GM12878 (cell line): ENCODE measurements at regions not wholly inside any gene's neighbourhood (a gene's known extent, or its start where the extent isn't known, plus 50 kb on each side); places are given as distances from the start of the nearest gene placed in this dataset.
A peak's percentile ranks its signal among the peaks of the same experiment; 100 is the strongest.

Experiments
- ATAC-seq: fragments of 200-7000 bp; cut with Tn5 transposase; 3 replicates; pipeline ENCODE4 v1.9.1; 2020; ENCODE audit warnings: mild to moderate bottlenecking, moderate library complexity
- BruUV-seq: library from RNA; stranded (reverse); fragments of 400-500 nt; replicated peaks from 2 replicates; lab custom pipeline; 2021; lab: Mats Ljungman, UMichigan
- CTCF ChIA-PET: fragments of 300-600 bp; sonication (Branson Sonifier 250); formaldehyde crosslinking; extraction: SDS; loops from one replicate; lab custom pipeline; 2021; ENCODE audit warnings: inconsistent platforms; lab: Yijun Ruan, JAX
- POLR2A ChIA-PET: fragments of 350-600 bp; formaldehyde crosslinking; extraction: SDS; loops from one replicate; lab custom pipeline; 2021; ENCODE audit warnings: inconsistent platforms; lab: Charles Lee
- RAD21 ChIA-PET: fragments of 300-600 bp; sonication (Branson Sonifier 250); formaldehyde crosslinking; loops from one replicate; lab custom pipeline; 2023; ENCODE audit warnings: antibody characterized with exemption; ENCODE audit not compliant: unreplicated experiment; lab: Charles Lee
- SMC1A ChIA-PET: fragments of 300-600 bp; sonication (Branson Sonifier 250); formaldehyde crosslinking; loops from one replicate; lab custom pipeline; 2023; ENCODE audit not compliant: unreplicated experiment, uncharacterized antibody; lab: Charles Lee
- DNase-seq: peaks from one replicate; pipeline ENCODE4 v3.0.0-alpha.2; 2011; ENCODE audit warnings: low read depth, low spot score
- FAIRE-seq: peaks from 3 replicates; lab custom pipeline; 2011; peaks lifted over from hg19 to GRCh38; lab: Jason Lieb, UNC
- H2AFZ ChIP-seq: 2 replicates; pipeline ENCODE4 v1.6.0; 2011; ENCODE audit warnings: low read depth, low read length, control low read depth; ENCODE audit not compliant: control insufficient read depth
- H3K27ac ChIP-seq: 2 replicates; pipeline ENCODE4 v1.5.1; 2011; ENCODE audit warnings: control low read depth; ENCODE audit not compliant: control insufficient read depth, insufficient read depth
- H3K27me3 ChIP-seq, 2 experiments: replicated peaks in 1 of 2; 2 replicates each; pipeline versions ENCODE4 v1.6.0 to v1.6.1; 2011; ENCODE audit warnings: low read length in 1 of 2; ENCODE audit not compliant: control insufficient read depth in 2 of 2, insufficient read depth in 2 of 2
- H3K36me3 ChIP-seq, 2 experiments: 2 replicates each; pipeline ENCODE4 v1.5.1; 2011; ENCODE audit warnings: low read length in 1 of 2; ENCODE audit not compliant: control insufficient read depth in 2 of 2, insufficient read depth in 2 of 2
- H3K4me1 ChIP-seq: 2 replicates; pipeline ENCODE4 v1.6.1; 2011; ENCODE audit warnings: mild to moderate bottlenecking, low read length, moderate library complexity, mixed read lengths; ENCODE audit not compliant: control insufficient read depth, insufficient read depth
- H3K4me2 ChIP-seq: 2 replicates; pipeline ENCODE4 v1.6.0; 2011; ENCODE audit warnings: control low read depth; ENCODE audit not compliant: control insufficient read depth, insufficient read depth
- H3K4me3 ChIP-seq: fragments of 200-600 bp; sonication (generic); 2 replicates; pipeline ENCODE4 v1.5.1; 2016
- H3K79me2 ChIP-seq: 2 replicates; pipeline ENCODE4 v1.6.0; 2011; ENCODE audit warnings: low read length; ENCODE audit not compliant: control insufficient read depth, insufficient read depth
- H3K9ac ChIP-seq: 2 replicates; pipeline ENCODE4 v1.8.0; 2011; ENCODE audit warnings: low read length, control low read depth, mixed read lengths; ENCODE audit not compliant: control insufficient read depth, insufficient read depth
- H3K9me3 ChIP-seq: replicated peaks from 3 replicates; pipeline ENCODE4 v1.5.1; 2011; ENCODE audit warnings: mild to moderate bottlenecking, low read length; ENCODE audit not compliant: control insufficient read depth, insufficient read depth
- H4K20me1 ChIP-seq: 2 replicates; pipeline ENCODE4 v1.6.0; 2011; ENCODE audit not compliant: control insufficient read depth, insufficient read depth
- BCL11A ChIP-seq: IDR thresholded peaks from 2 replicates; pipeline ENCODE4 v1.6.1; 2011; ENCODE audit warnings: low read depth, low read length
- CHD2 ChIP-seq: IDR thresholded peaks from 2 replicates; pipeline ENCODE4 v1.6.1; 2011; ENCODE audit warnings: low read depth, low read length, improper control_type of control experiment, borderline replicate concordance
- RB1 ChIP-seq: fragments of 450-650 bp; formaldehyde crosslinking; IDR thresholded peaks from 2 replicates; pipeline ENCODE4 v1.6.1; 2017; ENCODE audit warnings: mild to moderate bottlenecking, borderline replicate concordance
- RCOR1 ChIP-seq: conservative IDR thresholded peaks from 2 replicates; pipeline ENCODE4 v1.6.1; 2012; ENCODE audit warnings: low read depth, low read length, improper control_type of control experiment
- RUNX3 ChIP-seq: IDR thresholded peaks from 2 replicates; pipeline ENCODE4 v1.6.1; 2012; ENCODE audit warnings: low read length, inconsistent platforms
- STAT3 ChIP-seq: IDR thresholded peaks from 2 replicates; pipeline ENCODE4 v1.6.1; 2011; ENCODE audit warnings: low read depth, low read length, improper control_type of control experiment
- TAF1 ChIP-seq: IDR thresholded peaks from 2 replicates; pipeline ENCODE4 v1.6.1; 2011; ENCODE audit warnings: mild to moderate bottlenecking, low read depth, low read length, borderline replicate concordance
- TCF12 ChIP-seq: IDR thresholded peaks from 2 replicates; pipeline ENCODE4 v1.6.1; 2011; ENCODE audit warnings: low read depth, mild to moderate bottlenecking, low read length
- ZNF207 ChIP-seq: fragments of 450-650 bp; IDR thresholded peaks from 2 replicates; pipeline ENCODE4 v1.6.1; 2014; ENCODE audit warnings: antibody characterized with exemption, mild to moderate bottlenecking, borderline replicate concordance
- WGBS: methylation state at CpG from one replicate; pipeline ENCODE4 v1.1.6; 2016; ENCODE audit warnings: low lambda C conversion rate; ENCODE audit not compliant: insufficient replicate concordance, insufficient coverage; ENCODE audit errors: missing lambda C conversion rate; 5-methylcytosine and 5-hydroxymethylcytosine counted together
- in situ Hi-C: fragments of 300-500 bp; cut with MboI; formaldehyde crosslinking; loops from 9 replicates; pipeline ENCODE4 v1.14.3; 2018; ENCODE audit warnings: mixed read lengths
- intact Hi-C: fragments of 100-400 bp; cut with micrococcal nuclease; formaldehyde crosslinking; loops from one replicate; pipeline ENCODE4 v1.14.2; 2022; ENCODE audit not compliant: unreplicated experiment
- TF ChIP-seq, protein P1 (sequence below): fragments of 450-650 bp; IDR thresholded peaks from 2 replicates; pipeline ENCODE4 v1.6.1; 2017; ENCODE audit warnings: borderline replicate concordance
- TF ChIP-seq, protein P2 (sequence below): fragments of 450-650 bp; IDR thresholded peaks from 2 replicates; pipeline ENCODE4 v1.6.1; 2017; ENCODE audit warnings: mild to moderate bottlenecking
- TF ChIP-seq, protein P3 (sequence below): fragments of 450-650 bp; IDR thresholded peaks from 2 replicates; pipeline ENCODE4 v1.6.1; 2017; ENCODE audit warnings: mild to moderate bottlenecking, moderate library complexity

DNA sequence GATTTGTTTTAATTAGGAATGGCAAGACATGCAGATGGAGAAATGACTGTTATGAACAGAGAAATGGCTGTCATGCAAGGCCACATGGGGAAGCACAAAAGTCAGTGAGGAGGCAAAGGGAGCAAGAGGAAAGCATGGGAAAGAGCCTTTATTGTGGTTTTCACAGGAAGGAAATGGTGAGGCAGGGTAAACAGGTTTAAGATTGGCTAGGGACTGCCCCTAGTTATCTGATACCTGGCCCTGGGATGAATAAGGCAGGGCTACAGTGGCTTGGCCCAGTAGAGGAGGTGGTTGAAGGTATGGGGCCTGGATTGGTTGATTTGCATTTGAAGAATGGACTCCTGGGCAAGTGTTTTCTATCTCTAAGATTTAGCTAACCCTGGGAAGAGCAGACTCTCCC, 168.7 kb upstream of the CNOT2 start:
- Histone ChIP-seq H3K79me2 (no peaks in the 10 kb centered on the region), H4K20me1 (no peaks in the 10 kb centered on the region), H3K4me1 (no peaks in the 10 kb centered on the region), H3K4me2 (no peak overlapping the region), H3K36me3 (no peaks in the 10 kb centered on the region), H3K9me3 (no peaks in the 10 kb centered on the region), H2AFZ (no peak overlapping the region), H3K27me3 (no peaks in the 10 kb centered on the region), H3K9ac (no peak overlapping the region), H3K4me3 (no peak overlapping the region), H3K27ac (no peak overlapping the region)
- ChIA-PET RAD21 (no interaction called here), SMC1A (no interaction called here), POLR2A (no interaction called here), CTCF (interaction anchor here (1.5 kb wide), 1 partner anchor 20 kb away, joined by 3 read pairs; no protein-coding TSS in a partner anchor)
- no peak for ATAC-seq
- no peak for FAIRE-seq
- BruUV-seq, result no TSS peak
- intact Hi-C loops (no loop called here), in situ Hi-C loops (no loop called here)
- TF ChIP-seq RUNX3, result 0 out of 2 replicates have a peak, but pooled peaks have one; percentile 7
- TF ChIP-seq, protein P1, sequence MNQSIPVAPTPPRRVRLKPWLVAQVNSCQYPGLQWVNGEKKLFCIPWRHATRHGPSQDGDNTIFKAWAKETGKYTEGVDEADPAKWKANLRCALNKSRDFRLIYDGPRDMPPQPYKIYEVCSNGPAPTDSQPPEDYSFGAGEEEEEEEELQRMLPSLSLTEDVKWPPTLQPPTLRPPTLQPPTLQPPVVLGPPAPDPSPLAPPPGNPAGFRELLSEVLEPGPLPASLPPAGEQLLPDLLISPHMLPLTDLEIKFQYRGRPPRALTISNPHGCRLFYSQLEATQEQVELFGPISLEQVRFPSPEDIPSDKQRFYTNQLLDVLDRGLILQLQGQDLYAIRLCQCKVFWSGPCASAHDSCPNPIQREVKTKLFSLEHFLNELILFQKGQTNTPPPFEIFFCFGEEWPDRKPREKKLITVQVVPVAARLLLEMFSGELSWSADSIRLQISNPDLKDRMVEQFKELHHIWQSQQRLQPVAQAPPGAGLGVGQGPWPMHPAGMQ, result no peak
- no peak for DNase-seq

DNA sequence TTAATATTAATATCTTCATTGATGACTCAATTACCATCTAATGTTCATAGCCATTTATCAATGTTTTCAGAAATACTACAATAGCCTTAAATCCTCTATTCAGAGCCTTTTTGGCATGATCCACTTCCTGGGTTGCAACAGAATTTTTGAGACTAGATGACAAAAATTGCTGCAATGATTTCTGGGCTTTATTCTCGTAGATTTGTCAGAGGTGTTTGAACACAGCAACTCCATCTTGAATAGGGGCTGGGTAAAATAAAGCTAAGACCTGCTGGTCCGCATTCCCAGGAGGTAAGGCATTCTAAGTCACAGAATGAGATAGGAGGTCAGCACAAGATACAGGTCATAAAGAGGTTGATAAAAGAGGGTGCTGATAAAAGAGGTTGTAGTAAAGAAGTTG, 165.8 kb upstream of the CNOT2 start:
- Histone ChIP-seq H4K20me1 (no peaks in the 10 kb centered on the region), H2AFZ (no peak overlapping the region), H3K27me3 (no peaks in the 10 kb centered on the region), H3K9me3 (no peaks in the 10 kb centered on the region), H3K79me2 (no peaks in the 10 kb centered on the region), H3K27ac (no peak overlapping the region), H3K4me1 (no peaks in the 10 kb centered on the region), H3K4me2 (no peak overlapping the region), H3K36me3 (no peaks in the 10 kb centered on the region), H3K4me3 (no peak overlapping the region), H3K9ac (no peak overlapping the region)
- no peak for DNase-seq
- ChIA-PET CTCF (no interaction called here), RAD21 (no interaction called here), POLR2A (no interaction called here), SMC1A (no interaction called here)
- intact Hi-C loops, result no loop called here
- TF ChIP-seq ZNF207 (no peak), STAT3 (no peak), BCL11A (no peak), CHD2 (no peak), TCF12 (no peak), RB1 (no peak), TAF1 (no peak), RCOR1 (no peak)
- TF ChIP-seq, protein P2, sequence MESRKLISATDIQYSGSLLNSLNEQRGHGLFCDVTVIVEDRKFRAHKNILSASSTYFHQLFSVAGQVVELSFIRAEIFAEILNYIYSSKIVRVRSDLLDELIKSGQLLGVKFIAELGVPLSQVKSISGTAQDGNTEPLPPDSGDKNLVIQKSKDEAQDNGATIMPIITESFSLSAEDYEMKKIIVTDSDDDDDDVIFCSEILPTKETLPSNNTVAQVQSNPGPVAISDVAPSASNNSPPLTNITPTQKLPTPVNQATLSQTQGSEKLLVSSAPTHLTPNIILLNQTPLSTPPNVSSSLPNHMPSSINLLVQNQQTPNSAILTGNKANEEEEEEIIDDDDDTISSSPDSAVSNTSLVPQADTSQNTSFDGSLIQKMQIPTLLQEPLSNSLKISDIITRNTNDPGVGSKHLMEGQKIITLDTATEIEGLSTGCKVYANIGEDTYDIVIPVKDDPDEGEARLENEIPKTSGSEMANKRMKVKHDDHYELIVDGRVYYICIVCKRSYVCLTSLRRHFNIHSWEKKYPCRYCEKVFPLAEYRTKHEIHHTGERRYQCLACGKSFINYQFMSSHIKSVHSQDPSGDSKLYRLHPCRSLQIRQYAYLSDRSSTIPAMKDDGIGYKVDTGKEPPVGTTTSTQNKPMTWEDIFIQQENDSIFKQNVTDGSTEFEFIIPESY, result no peak
- TF ChIP-seq, protein P3, sequence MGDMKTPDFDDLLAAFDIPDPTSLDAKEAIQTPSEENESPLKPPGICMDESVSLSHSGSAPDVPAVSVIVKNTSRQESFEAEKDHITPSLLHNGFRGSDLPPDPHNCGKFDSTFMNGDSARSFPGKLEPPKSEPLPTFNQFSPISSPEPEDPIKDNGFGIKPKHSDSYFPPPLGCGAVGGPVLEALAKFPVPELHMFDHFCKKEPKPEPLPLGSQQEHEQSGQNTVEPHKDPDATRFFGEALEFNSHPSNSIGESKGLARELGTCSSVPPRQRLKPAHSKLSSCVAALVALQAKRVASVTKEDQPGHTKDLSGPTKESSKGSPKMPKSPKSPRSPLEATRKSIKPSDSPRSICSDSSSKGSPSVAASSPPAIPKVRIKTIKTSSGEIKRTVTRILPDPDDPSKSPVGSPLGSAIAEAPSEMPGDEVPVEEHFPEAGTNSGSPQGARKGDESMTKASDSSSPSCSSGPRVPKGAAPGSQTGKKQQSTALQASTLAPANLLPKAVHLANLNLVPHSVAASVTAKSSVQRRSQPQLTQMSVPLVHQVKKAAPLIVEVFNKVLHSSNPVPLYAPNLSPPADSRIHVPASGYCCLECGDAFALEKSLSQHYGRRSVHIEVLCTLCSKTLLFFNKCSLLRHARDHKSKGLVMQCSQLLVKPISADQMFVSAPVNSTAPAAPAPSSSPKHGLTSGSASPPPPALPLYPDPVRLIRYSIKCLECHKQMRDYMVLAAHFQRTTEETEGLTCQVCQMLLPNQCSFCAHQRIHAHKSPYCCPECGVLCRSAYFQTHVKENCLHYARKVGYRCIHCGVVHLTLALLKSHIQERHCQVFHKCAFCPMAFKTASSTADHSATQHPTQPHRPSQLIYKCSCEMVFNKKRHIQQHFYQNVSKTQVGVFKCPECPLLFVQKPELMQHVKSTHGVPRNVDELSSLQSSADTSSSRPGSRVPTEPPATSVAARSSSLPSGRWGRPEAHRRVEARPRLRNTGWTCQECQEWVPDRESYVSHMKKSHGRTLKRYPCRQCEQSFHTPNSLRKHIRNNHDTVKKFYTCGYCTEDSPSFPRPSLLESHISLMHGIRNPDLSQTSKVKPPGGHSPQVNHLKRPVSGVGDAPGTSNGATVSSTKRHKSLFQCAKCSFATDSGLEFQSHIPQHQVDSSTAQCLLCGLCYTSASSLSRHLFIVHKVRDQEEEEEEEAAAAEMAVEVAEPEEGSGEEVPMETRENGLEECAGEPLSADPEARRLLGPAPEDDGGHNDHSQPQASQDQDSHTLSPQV, result no peak
- WGBS, result 47% methylated on average over 2 of the region's 2 CpGs
- in situ Hi-C loops, result no loop called here
- no TSS peak for BruUV-seq
- ATAC-seq, result no peak
- FAIRE-seq, result no peak
